ENCODE measurements at regions not wholly inside any gene's neighbourhood (a gene's known extent, or its start where the extent isn't known, plus 50 kb on each side); places are given as distances from the start of the nearest gene placed in this dataset.

GRCh38 chr4:116878280-116878679 lies 207.1 kb downstream of the TRAM1L1 start:
- Histone ChIP-seq H3K9me3 (ENCODE audit: control insufficient read depth, low read length) (no peaks in the 10 kb centered on the region), H3K36me3 (ENCODE audit: control insufficient read depth, insufficient read depth, low read length) (no peaks in the 10 kb centered on the region), H3K4me3 (ENCODE audit: insufficient read depth, low read depth, low read length) (no peak overlapping the region), H3K4me1 (ENCODE audit: control insufficient read depth, insufficient read depth, low read length) (no peaks in the 10 kb centered on the region), H3K27ac (ENCODE audit: insufficient read depth, low read depth, low read length, poor library complexity, severe bottlenecking) (no peak overlapping the region), H3K27me3 (ENCODE audit: control insufficient read depth, insufficient read depth, low read length, poor library complexity, severe bottlenecking) (no peaks in the 10 kb centered on the region)

- H3K27ac ChIP-seq (ENCODE audit: insufficient read depth, low read depth, low read length, poor library complexity, severe bottlenecking) = no peak overlapping the region
- no peaks in the 10 kb centered on the region for H3K9me3 ChIP-seq (ENCODE audit: control insufficient read depth, low read length)
- no peaks in the 10 kb centered on the region for H3K4me1 ChIP-seq (ENCODE audit: control insufficient read depth, insufficient read depth, low read length)
- H3K4me3 ChIP-seq (ENCODE audit: insufficient read depth, low read depth, low read length) = no peak overlapping the region
- WGBS, 2 experiments = no CpG with 5 or more reads among the region's 1 CpG
- no peaks in the 10 kb centered on the region for H3K27me3 ChIP-seq (ENCODE audit: control insufficient read depth, insufficient read depth, low read length, poor library complexity, severe bottlenecking)
- no peaks in the 10 kb centered on the region for H3K36me3 ChIP-seq (ENCODE audit: control insufficient read depth, insufficient read depth, low read length)
Measured at GRCh38 chr4:116877069-116877468, 208.3 kb downstream of the TRAM1L1 start.

GRCh38 chr4:116872941-116873340 lies 212.4 kb downstream of the TRAM1L1 start:
- 100% methylated on average over 1 of the region's 1 CpG; no CpG with 5 or more reads in 1 of the 2 experiments for WGBS, 2 experiments
- no peak overlapping the region for H3K4me3 ChIP-seq (ENCODE audit: insufficient read depth, low read depth, low read length)
- H3K36me3 ChIP-seq (ENCODE audit: control insufficient read depth, insufficient read depth, low read length) = no peaks in the 10 kb centered on the region

GRCh38 chr4:116872308-116872707 lies 213.1 kb downstream of the TRAM1L1 start:
- no peak overlapping the region for H3K4me3 ChIP-seq (ENCODE audit: insufficient read depth, low read depth, low read length)
- H3K9me3 ChIP-seq (ENCODE audit: control insufficient read depth, low read length) = no peaks in the 10 kb centered on the region
- H3K27ac ChIP-seq (ENCODE audit: insufficient read depth, low read depth, low read length, poor library complexity, severe bottlenecking) = no peak overlapping the region
- H3K4me1 ChIP-seq (ENCODE audit: control insufficient read depth, insufficient read depth, low read length) = no peaks in the 10 kb centered on the region
- 67 to 100% methylated on average over 1 of the region's 1 CpG for WGBS, 2 experiments
- H3K36me3 ChIP-seq (ENCODE audit: control insufficient read depth, insufficient read depth, low read length) = no peaks in the 10 kb centered on the region
- H3K27me3 ChIP-seq (ENCODE audit: control insufficient read depth, insufficient read depth, low read length, poor library complexity, severe bottlenecking) = no peaks in the 10 kb centered on the region

More at GRCh38 chr4:116872941-116873340, 212.4 kb downstream of the TRAM1L1 start:
- no peaks in the 10 kb centered on the region for H3K9me3 ChIP-seq (ENCODE audit: control insufficient read depth, low read length)
- no peaks in the 10 kb centered on the region for H3K4me1 ChIP-seq (ENCODE audit: control insufficient read depth, insufficient read depth, low read length)
- H3K27me3 ChIP-seq (ENCODE audit: control insufficient read depth, insufficient read depth, low read length, poor library complexity, severe bottlenecking) = no peaks in the 10 kb centered on the region
- H3K27ac ChIP-seq (ENCODE audit: insufficient read depth, low read depth, low read length, poor library complexity, severe bottlenecking) = no peak overlapping the region

GRCh38 chr4:116870686-116871085 lies 214.7 kb downstream of the TRAM1L1 start:
- 48 to 56% methylated on average over 3 of the region's 3 CpGs for WGBS, 2 experiments
- no peaks in the 10 kb centered on the region for H3K4me1 ChIP-seq (ENCODE audit: control insufficient read depth, insufficient read depth, low read length)
- H3K27ac ChIP-seq (ENCODE audit: insufficient read depth, low read depth, low read length, poor library complexity, severe bottlenecking) = no peak overlapping the region
- H3K9me3 ChIP-seq (ENCODE audit: control insufficient read depth, low read length) = no peaks in the 10 kb centered on the region
- H3K36me3 ChIP-seq (ENCODE audit: control insufficient read depth, insufficient read depth, low read length) = no peaks in the 10 kb centered on the region
- no peaks in the 10 kb centered on the region for H3K27me3 ChIP-seq (ENCODE audit: control insufficient read depth, insufficient read depth, low read length, poor library complexity, severe bottlenecking)
- no peak overlapping the region for H3K4me3 ChIP-seq (ENCODE audit: insufficient read depth, low read depth, low read length)

GRCh38 chr4:116866106-116866505 lies 219.3 kb downstream of the TRAM1L1 start:
- no peaks in the 10 kb centered on the region for H3K27me3 ChIP-seq (ENCODE audit: control insufficient read depth, insufficient read depth, low read length, poor library complexity, severe bottlenecking)
- H3K36me3 ChIP-seq (ENCODE audit: control insufficient read depth, insufficient read depth, low read length) = no peaks in the 10 kb centered on the region
- no peaks in the 10 kb centered on the region for H3K4me1 ChIP-seq (ENCODE audit: control insufficient read depth, insufficient read depth, low read length)
- 91 to 96% methylated on average over 2 of the region's 2 CpGs for WGBS, 2 experiments
- no peak overlapping the region for H3K4me3 ChIP-seq (ENCODE audit: insufficient read depth, low read depth, low read length)
- no peak overlapping the region for H3K27ac ChIP-seq (ENCODE audit: insufficient read depth, low read depth, low read length, poor library complexity, severe bottlenecking)
- H3K9me3 ChIP-seq (ENCODE audit: control insufficient read depth, low read length) = no peaks in the 10 kb centered on the region

- Histone ChIP-seq H3K36me3 (ENCODE audit: control insufficient read depth, insufficient read depth, low read length) (no peaks in the 10 kb centered on the region), H3K4me3 (ENCODE audit: insufficient read depth, low read depth, low read length) (no peak overlapping the region), H3K27me3 (ENCODE audit: control insufficient read depth, insufficient read depth, low read length, poor library complexity, severe bottlenecking) (no peaks in the 10 kb centered on the region), H3K27ac (ENCODE audit: insufficient read depth, low read depth, low read length, poor library complexity, severe bottlenecking) (no peak overlapping the region), H3K4me1 (ENCODE audit: control insufficient read depth, insufficient read depth, low read length) (no peaks in the 10 kb centered on the region), H3K9me3 (ENCODE audit: control insufficient read depth, low read length) (no peaks in the 10 kb centered on the region)
- 100% methylated on average over 1 of the region's 1 CpG for WGBS, 2 experiments
Measured at GRCh38 chr4:116862592-116862991, 222.8 kb downstream of the TRAM1L1 start.

GRCh38 chr4:116860891-116861290 lies 224.5 kb downstream of the TRAM1L1 start:
- H3K9me3 ChIP-seq (ENCODE audit: control insufficient read depth, low read length) = no peaks in the 10 kb centered on the region
- H3K4me3 ChIP-seq (ENCODE audit: insufficient read depth, low read depth, low read length) = no peak overlapping the region
- H3K27ac ChIP-seq (ENCODE audit: insufficient read depth, low read depth, low read length, poor library complexity, severe bottlenecking) = no peak overlapping the region
- no peaks in the 10 kb centered on the region for H3K36me3 ChIP-seq (ENCODE audit: control insufficient read depth, insufficient read depth, low read length)
- 81 to 83% methylated on average over 1 of the region's 1 CpG for WGBS, 2 experiments
- no peaks in the 10 kb centered on the region for H3K27me3 ChIP-seq (ENCODE audit: control insufficient read depth, insufficient read depth, low read length, poor library complexity, severe bottlenecking)
- no peaks in the 10 kb centered on the region for H3K4me1 ChIP-seq (ENCODE audit: control insufficient read depth, insufficient read depth, low read length)

- H3K27me3 ChIP-seq (ENCODE audit: control insufficient read depth, insufficient read depth, low read length, poor library complexity, severe bottlenecking) = no peaks in the 10 kb centered on the region
- no peaks in the 10 kb centered on the region for H3K9me3 ChIP-seq (ENCODE audit: control insufficient read depth, low read length)
- no peaks in the 10 kb centered on the region for H3K36me3 ChIP-seq (ENCODE audit: control insufficient read depth, insufficient read depth, low read length)
- H3K27ac ChIP-seq (ENCODE audit: insufficient read depth, low read depth, low read length, poor library complexity, severe bottlenecking) = no peak overlapping the region
- H3K4me3 ChIP-seq (ENCODE audit: insufficient read depth, low read depth, low read length) = no peak overlapping the region
- no peaks in the 10 kb centered on the region for H3K4me1 ChIP-seq (ENCODE audit: control insufficient read depth, insufficient read depth, low read length)
Measured at GRCh38 chr4:116849620-116850019, 235.8 kb downstream of the TRAM1L1 start.

- H3K36me3 ChIP-seq (ENCODE audit: control insufficient read depth, insufficient read depth, low read length) = no peaks in the 10 kb centered on the region
- 88 to 100% methylated on average over 1 of the region's 2 CpGs for whole genome bisulfite sequencing, 2 experiments
- H3K9me3 ChIP-seq (ENCODE audit: control insufficient read depth, low read length) = no peaks in the 10 kb centered on the region
- no peaks in the 10 kb centered on the region for H3K27me3 ChIP-seq (ENCODE audit: control insufficient read depth, insufficient read depth, low read length, poor library complexity, severe bottlenecking)
- H3K4me3 ChIP-seq (ENCODE audit: insufficient read depth, low read depth, low read length) = no peak overlapping the region
- H3K27ac ChIP-seq (ENCODE audit: insufficient read depth, low read depth, low read length, poor library complexity, severe bottlenecking) = no peak overlapping the region
- H3K4me1 ChIP-seq (ENCODE audit: control insufficient read depth, insufficient read depth, low read length) = no peaks in the 10 kb centered on the region
Measured at GRCh38 chr4:116847616-116848015, 237.8 kb downstream of the TRAM1L1 start.

- H3K36me3 ChIP-seq (ENCODE audit: control insufficient read depth, insufficient read depth, low read length) = no peaks in the 10 kb centered on the region
- H3K27me3 ChIP-seq (ENCODE audit: control insufficient read depth, insufficient read depth, low read length, poor library complexity, severe bottlenecking) = no peaks in the 10 kb centered on the region
- no peak overlapping the region for H3K4me3 ChIP-seq (ENCODE audit: insufficient read depth, low read depth, low read length)
- H3K4me1 ChIP-seq (ENCODE audit: control insufficient read depth, insufficient read depth, low read length) = no peaks in the 10 kb centered on the region
- no peaks in the 10 kb centered on the region for H3K9me3 ChIP-seq (ENCODE audit: control insufficient read depth, low read length)
- WGBS, 2 experiments = 89 to 94% methylated on average over 5 of the region's 5 CpGs
- no peak overlapping the region for H3K27ac ChIP-seq (ENCODE audit: insufficient read depth, low read depth, low read length, poor library complexity, severe bottlenecking)
Measured at GRCh38 chr4:116839826-116840225, 245.6 kb downstream of the TRAM1L1 start.

Measured in ectodermal cell (in vitro differentiated cells).